ENCODE measurements at regions not wholly inside any gene's neighbourhood (a gene's known extent, or its start where the extent isn't known, plus 50 kb on each side); places are given as distances from the start of the nearest gene placed in this dataset.

DNA sequence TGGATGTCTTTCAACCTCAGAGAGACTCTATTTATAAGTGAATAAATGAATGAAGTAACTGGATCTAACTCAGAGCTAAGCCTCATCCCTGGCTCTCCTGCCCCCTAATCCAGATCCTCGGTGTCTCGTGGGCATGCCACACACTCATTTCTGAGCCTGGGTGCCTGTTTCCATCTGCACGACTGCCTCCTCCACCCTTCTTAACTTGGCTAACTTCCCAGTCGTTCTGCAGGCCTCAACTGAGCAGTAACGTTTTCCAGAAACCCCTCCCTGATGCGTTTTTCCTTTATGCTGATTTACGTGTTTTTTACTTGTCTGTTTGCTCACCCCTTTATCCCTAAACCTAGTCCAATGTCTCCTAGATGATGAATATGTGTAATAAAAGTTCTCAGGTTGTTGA lies 186.9 kb upstream of the HS3ST1 start:
- no peak for DNase-seq (ENCODE audit: low read depth)
- no peak overlapping the region for H3K4me3 ChIP-seq (ENCODE audit: low read depth, low read length)
- TF ChIP-seq CTCF (IDR thresholded peaks at IDR 0.05; ENCODE audit: low read depth, low read length, missing control alignments) = no peak

DNA sequence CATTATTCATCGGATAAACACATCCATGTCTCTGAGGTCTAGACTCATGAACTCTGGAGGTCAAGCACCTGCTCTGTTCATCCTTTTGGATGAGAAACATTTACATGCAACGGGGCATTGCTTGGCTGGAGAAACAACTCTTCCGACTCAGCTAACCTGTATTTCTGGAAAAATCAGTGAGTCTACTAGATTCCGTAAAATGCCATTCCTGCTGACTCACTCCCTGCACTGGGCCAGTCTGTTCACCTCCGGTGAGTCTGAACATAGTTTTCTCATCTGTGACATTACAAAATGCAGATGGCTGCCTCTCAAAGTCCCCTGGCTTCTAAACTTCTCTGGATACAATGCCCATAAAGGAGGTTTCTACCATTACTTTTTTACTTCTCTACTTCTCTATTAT lies 185.7 kb upstream of the HS3ST1 start:
- TF ChIP-seq CTCF (IDR thresholded peaks at IDR 0.05; ENCODE audit: low read depth, low read length, missing control alignments) = no peak
- DNase-seq (ENCODE audit: low read depth) = no peak
- no peak overlapping the region for H3K4me3 ChIP-seq (ENCODE audit: low read depth, low read length)

DNA sequence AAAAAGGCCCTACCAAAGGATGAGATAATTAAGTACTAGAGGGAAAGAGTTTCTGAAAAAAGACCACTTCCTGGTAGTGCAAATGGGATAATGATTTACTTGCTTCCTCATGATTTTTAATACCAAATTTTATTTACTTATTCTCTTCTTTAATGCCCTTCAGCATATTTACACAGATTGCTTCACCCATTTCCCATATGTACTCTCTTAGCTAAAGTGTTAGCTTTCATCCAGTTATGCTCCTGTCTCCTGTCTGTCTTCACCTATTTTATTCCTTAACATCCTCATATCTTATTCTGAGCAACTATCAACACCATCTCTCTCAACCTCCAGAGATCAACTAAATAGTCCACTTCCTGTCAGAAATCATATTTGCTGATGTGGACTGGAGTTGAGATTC lies 183.2 kb upstream of the HS3ST1 start:
- DNase-seq (ENCODE audit: low read depth) = no peak
- no peak overlapping the region for H3K4me3 ChIP-seq (ENCODE audit: low read depth, low read length)
- TF ChIP-seq CTCF (IDR thresholded peaks at IDR 0.05; ENCODE audit: low read depth, low read length, missing control alignments) = no peak

DNA sequence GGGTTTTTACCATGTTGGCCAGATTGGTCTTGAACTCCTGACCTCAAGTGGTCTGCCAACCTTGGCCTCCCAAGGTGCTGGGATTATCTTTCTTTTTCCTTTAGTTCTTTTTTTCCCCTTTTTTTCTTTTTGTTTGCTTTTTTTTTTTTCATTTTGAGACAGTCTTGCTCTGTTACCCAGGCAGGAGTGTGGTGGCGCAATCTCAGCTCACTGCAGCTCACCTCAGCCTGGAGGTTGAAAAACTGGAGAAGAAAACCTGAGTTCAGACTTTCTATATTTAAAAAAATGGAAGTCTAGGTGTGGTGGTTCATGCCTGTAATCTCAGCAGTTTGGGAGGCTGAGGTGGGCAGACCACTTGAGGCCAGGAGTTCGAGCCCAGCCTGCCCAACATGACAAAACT lies 181.1 kb upstream of the HS3ST1 start:
- no peak for TF ChIP-seq CTCF (IDR thresholded peaks at IDR 0.05; ENCODE audit: low read depth, low read length, missing control alignments)
- no peak for DNase-seq (ENCODE audit: low read depth)
- no peak overlapping the region for H3K4me3 ChIP-seq (ENCODE audit: low read depth, low read length)

DNA sequence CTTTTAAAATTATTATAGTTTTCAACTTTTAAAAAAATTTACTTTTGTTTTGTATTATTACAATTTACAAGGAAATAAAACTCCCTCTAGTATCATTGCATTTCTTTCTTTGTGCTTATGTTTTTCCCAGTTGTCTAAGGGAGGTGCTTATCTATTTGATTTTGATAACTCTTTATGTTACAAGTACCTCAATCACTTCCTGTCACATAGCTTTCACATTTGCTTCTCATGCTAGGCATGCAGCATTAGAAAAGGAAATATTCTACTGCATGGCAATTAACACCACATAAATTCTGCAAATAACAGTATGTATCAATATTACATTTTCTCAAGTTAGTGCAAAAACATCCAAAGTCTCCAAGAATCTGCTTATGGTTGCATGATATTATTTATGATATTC lies 180.3 kb upstream of the HS3ST1 start:
- TF ChIP-seq CTCF (IDR thresholded peaks at IDR 0.05; ENCODE audit: low read depth, low read length, missing control alignments) = no peak
- H3K4me3 ChIP-seq (ENCODE audit: low read depth, low read length) = no peak overlapping the region
- no peak for DNase-seq (ENCODE audit: low read depth)

- H3K4me3 ChIP-seq (ENCODE audit: low read depth, low read length) = no peak overlapping the region
- DNase-seq (ENCODE audit: low read depth) = no peak
- TF ChIP-seq CTCF (IDR thresholded peaks at IDR 0.05; ENCODE audit: low read depth, low read length, missing control alignments) = no peak
Measured at GRCh38 chr4:11606078-11606477, 177.4 kb upstream of the HS3ST1 start.

DNA sequence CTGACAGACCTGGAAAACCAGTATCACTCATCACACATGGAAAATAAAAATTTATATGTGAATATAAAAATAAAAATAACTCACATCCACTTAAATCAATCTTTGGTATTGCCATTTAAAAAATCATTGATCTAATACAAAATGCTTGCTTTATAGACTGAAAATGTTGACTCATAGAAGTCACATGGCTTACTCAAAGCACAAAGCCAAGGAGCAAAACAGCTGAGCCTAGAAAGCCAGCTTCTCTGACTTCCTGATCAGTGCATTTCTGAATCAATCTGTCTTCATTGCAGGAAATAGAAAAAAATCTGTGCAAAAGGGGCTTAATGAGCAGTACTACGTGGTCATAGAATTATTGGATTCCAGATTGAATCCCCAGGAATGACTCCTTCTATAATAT lies 176.9 kb upstream of the HS3ST1 start:
- TF ChIP-seq CTCF (IDR thresholded peaks at IDR 0.05; ENCODE audit: low read depth, low read length, missing control alignments) = no peak
- H3K4me3 ChIP-seq (ENCODE audit: low read depth, low read length) = no peak overlapping the region

More for the DNA sequence above, 176.9 kb upstream of the HS3ST1 start:
- DNase-seq (ENCODE audit: low read depth) = no peak

Measured in GM12864 (cell line).